WI38 (cell line): ENCODE measurements at regions not wholly inside any gene's neighbourhood (a gene's known extent, or its start where the extent isn't known, plus 50 kb on each side); places are given as distances from the start of the nearest gene placed in this dataset.

ENCODE experiments used
- H3K4me3 ChIP-seq: 2 replicates; pipeline ENCODE4 v1.5.1; 2011; ENCODE audit warnings: low read depth, mild to moderate bottlenecking, control low read depth, low read length
- CTCF ChIP-seq: IDR thresholded peaks from 2 replicates; pipeline ENCODE4 v1.5.1; 2012; ENCODE audit warnings: low read depth, mild to moderate bottlenecking, control low read depth, low read length

- H3K4me3 ChIP-seq, result no peak overlapping the region
- no peak for TF ChIP-seq CTCF
These were observed 1039.5 kb upstream of the PCDH7 start for GRCh38 chr4:29680644-29681043.

- H3K4me3 ChIP-seq, result no peak overlapping the region
- TF ChIP-seq CTCF, result no peak
These were observed 1016.1 kb upstream of the PCDH7 start for GRCh38 chr4:29704059-29704458.

GRCh38 chr4:29708473-29708872, 1011.7 kb upstream of the PCDH7 start:
- no peak overlapping the region for H3K4me3 ChIP-seq
- TF ChIP-seq CTCF, result no peak

GRCh38 chr4:29710519-29710918, 1009.6 kb upstream of the PCDH7 start:
- no peak overlapping the region for H3K4me3 ChIP-seq
- no peak for TF ChIP-seq CTCF

- TF ChIP-seq CTCF, result no peak
- H3K4me3 ChIP-seq, result no peak overlapping the region
These were observed 1008.9 kb upstream of the PCDH7 start for GRCh38 chr4:29711226-29711625.

- H3K4me3 ChIP-seq, result no peak overlapping the region
- no peak for TF ChIP-seq CTCF
These were observed 1002.7 kb upstream of the PCDH7 start for GRCh38 chr4:29717287-29718057.

GRCh38 chr4:29718136-29718535, 1002.0 kb upstream of the PCDH7 start:
- TF ChIP-seq CTCF, result no peak
- H3K4me3 ChIP-seq, result no peak overlapping the region
